GM12865 (cell line): ENCODE measurements at regions not wholly inside any gene's neighbourhood (a gene's known extent, or its start where the extent isn't known, plus 50 kb on each side); places are given as distances from the start of the nearest gene placed in this dataset.

Source experiments
- DNase-seq: peaks from one replicate; pipeline ENCODE4 v3.0.0; 2010; ENCODE audit warnings: low read depth
- H3K4me3 ChIP-seq: 2 replicates; pipeline ENCODE4 v1.5.1; 2011; ENCODE audit warnings: mild to moderate bottlenecking, low read depth, low read length, control low read depth
- CTCF ChIP-seq: IDR thresholded peaks from 2 replicates; pipeline ENCODE4 v1.5.1; 2011; ENCODE audit warnings: low read length, control low read depth, low read depth, inconsistent platforms; ENCODE audit not compliant: insufficient read depth; ENCODE audit errors: missing control alignments

DNA sequence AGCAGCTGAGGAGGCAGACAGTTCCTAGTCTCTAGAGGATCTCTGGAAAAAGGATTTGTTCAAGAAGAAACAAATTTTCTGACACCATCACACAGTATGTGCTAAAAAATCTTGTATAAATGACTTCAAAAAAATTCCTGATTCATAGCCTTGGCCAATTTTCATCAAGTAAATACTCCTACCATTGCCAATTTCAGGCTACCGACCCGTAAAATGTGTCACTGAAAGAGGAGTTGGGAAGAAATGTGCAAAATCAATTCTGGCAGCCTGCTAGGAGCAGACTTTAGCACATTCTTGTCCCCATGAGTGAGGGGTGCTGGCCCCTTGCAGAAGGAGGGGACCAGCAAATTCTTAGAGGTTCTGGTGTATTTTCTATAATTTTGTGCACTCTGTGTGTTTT is 109.4 kb downstream of the TMEM30B start:
- no peak for TF ChIP-seq CTCF
- H3K4me3 ChIP-seq = no peak overlapping the region

DNA sequence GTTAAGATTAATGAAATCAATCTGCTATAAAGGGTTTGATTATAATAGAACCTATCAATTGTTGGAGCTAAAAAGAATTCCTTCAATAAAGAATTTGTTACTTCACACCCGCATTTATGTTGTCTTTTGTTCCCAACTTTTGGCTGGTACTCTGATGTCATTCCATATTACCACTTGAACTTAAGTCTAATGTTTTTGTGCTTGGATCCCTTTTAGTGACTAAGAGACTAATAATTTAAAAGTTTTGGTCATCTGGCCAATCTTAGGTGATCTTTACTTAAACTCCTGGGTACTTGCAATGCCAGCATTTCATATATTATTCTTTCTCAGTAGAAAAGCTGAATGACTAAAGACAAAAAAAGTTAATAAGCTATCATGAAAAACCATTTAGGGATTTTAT is 113.0 kb downstream of the TMEM30B start:
- TF ChIP-seq CTCF = no peak
- no peak overlapping the region for H3K4me3 ChIP-seq
- DNase-seq = no peak

More for the DNA sequence above, 109.4 kb downstream of the TMEM30B start:
- no peak for DNase-seq

- H3K4me3 ChIP-seq = no peak overlapping the region
- no peak for TF ChIP-seq CTCF
- no peak for DNase-seq
Observed at GRCh38 chr14:61167642-61168041, 113.5 kb downstream of the TMEM30B start.

DNA sequence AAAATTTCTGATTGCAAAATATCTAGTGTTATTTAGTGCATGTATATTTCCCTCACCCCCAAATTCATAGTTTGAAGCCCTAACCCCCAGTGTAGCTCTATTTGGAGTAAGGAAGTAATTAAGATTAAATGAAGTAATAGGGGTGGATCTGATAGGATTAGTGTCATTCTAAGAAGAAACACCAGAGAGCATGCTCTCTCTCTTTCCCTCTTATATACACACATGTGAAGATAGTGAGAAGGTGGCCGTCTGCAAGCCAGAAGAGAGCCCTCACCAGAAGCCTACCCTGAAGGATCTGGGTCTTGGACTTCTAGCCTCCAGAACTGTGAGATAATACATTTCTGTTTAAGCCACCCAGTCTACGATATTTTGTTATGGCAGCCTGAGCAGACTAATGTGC is 120.3 kb downstream of the TMEM30B start:
- no peak for DNase-seq
- no peak overlapping the region for H3K4me3 ChIP-seq
- TF ChIP-seq CTCF = no peak

DNA sequence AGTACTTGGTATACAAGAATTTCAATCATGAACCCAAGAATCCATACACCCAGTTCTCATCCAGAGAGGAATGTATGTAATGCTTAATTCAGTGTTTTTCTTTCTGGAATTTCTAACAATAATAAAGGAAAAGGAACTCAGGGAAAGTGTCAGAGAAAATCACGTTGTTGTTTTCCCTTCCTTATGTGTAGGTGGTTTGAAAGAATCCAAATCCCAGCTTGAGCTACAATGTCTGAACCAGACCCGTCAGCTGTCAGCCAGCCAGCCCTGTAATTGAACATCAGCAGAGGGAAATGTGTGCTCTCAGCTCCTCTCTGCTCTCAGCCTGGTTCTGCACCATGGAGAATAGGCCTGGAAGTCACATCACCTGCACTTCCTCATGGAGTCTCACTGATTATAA is 126.5 kb downstream of the TMEM30B start:
- no peak overlapping the region for H3K4me3 ChIP-seq
- no peak for DNase-seq
- TF ChIP-seq CTCF = no peak

DNA sequence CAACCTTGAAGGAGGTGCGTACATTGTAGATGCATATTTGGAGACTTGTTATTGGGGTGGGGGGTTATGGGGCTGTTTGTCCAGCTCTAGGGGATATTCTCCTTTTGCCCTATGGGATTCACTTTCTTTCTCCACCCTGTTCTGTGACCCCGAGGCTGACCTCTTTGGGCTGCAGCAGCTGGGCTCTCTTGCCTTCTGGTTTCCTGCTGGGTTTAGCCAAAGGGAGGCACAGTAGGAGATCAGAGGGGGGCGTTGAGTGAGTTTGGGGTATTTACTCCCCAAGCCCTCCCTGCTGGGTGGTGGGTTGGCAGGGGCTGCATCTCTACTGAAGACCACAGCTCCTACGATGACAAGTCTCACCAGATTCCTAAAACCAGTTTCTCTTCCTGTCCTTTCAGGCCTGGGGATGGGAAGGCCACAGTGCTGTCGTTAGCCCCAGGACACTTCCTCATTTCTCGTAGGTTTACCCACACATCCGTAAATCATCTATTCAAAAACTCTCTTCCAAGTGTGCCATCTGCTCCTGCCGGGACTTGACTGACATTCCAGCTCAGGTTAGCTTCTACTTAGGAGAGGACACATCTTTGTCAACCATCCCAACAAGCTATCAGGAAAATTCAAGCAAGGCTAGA is 127.1 kb downstream of the TMEM30B start:
- DNase-seq = no peak
- no peak overlapping the region for H3K4me3 ChIP-seq
- TF ChIP-seq CTCF = no peak

DNA sequence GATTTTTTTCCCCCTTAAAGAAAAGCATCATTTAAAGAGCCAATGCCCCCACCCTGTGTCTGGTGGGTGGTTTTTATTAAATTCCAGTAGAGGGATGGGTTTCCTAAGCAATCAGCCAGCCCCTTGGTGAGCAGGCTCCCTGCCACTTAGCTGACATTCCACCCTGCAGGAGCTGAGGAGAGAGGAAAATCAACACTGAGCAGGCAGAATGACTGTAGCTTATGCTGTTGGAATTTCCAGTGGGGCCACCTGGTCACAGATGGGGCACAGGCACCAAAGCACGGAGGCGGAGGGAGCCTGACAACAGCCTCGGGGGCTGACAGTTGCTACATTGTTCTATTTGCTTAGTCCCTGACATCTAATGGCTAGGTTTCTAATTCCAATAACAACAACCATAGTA is 127.7 kb downstream of the TMEM30B start:
- TF ChIP-seq CTCF = no peak
- DNase-seq = no peak
- H3K4me3 ChIP-seq = no peak overlapping the region
